ENCODE measurements at regions not wholly inside any gene's neighbourhood (a gene's known extent, or its start where the extent isn't known, plus 50 kb on each side); places are given as distances from the start of the nearest gene placed in this dataset.

GRCh38 chr6:22907085-22907484 is 337.7 kb downstream of the HDGFL1 start:
- H3K4me3 ChIP-seq (ENCODE audit: low read length, poor library complexity, severe bottlenecking): no peak overlapping the region
- H3K79me2 ChIP-seq (ENCODE audit: insufficient read depth, low read length): no peaks in the 10 kb centered on the region
- no peaks in the 10 kb centered on the region for H3K36me3 ChIP-seq (ENCODE audit: insufficient read depth, low read length)
- no peak overlapping the region for H3K9ac ChIP-seq (ENCODE audit: low read depth, low read length, poor library complexity, severe bottlenecking)
- no peak overlapping the region for H3K4me2 ChIP-seq (ENCODE audit: low read depth, low read length, poor library complexity, severe bottlenecking)
- H4K20me1 ChIP-seq (ENCODE audit: insufficient read depth, low read length, poor library complexity, severe bottlenecking): no peaks in the 10 kb centered on the region
- H3K9me3 ChIP-seq (ENCODE audit: insufficient read depth, low read depth, low read length): no peaks in the 10 kb centered on the region
- H2AFZ ChIP-seq (ENCODE audit: low read length): no peak overlapping the region; the same call in 1 of the 2 replicates
- H3F3A ChIP-seq (ENCODE audit: low read depth): no peaks in the 10 kb centered on the region
- TF ChIP-seq EZH2phosphoT487 (IDR thresholded peaks at IDR 0.05; ENCODE audit: borderline replicate concordance): no peak
- TF ChIP-seq, protein P1, sequence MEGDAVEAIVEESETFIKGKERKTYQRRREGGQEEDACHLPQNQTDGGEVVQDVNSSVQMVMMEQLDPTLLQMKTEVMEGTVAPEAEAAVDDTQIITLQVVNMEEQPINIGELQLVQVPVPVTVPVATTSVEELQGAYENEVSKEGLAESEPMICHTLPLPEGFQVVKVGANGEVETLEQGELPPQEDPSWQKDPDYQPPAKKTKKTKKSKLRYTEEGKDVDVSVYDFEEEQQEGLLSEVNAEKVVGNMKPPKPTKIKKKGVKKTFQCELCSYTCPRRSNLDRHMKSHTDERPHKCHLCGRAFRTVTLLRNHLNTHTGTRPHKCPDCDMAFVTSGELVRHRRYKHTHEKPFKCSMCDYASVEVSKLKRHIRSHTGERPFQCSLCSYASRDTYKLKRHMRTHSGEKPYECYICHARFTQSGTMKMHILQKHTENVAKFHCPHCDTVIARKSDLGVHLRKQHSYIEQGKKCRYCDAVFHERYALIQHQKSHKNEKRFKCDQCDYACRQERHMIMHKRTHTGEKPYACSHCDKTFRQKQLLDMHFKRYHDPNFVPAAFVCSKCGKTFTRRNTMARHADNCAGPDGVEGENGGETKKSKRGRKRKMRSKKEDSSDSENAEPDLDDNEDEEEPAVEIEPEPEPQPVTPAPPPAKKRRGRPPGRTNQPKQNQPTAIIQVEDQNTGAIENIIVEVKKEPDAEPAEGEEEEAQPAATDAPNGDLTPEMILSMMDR (conservative IDR thresholded peaks at IDR 0.05; ENCODE audit: low read length): no peak
- no peaks in the 10 kb centered on the region for H3K9me2 ChIP-seq (replicated peaks; ENCODE audit: low read depth, low read length)
- H3K27me3 ChIP-seq (ENCODE audit: insufficient read depth, low read length, poor library complexity, severe bottlenecking): no peaks in the 10 kb centered on the region
- H3K4me1 ChIP-seq (ENCODE audit: insufficient read depth, low read length, poor library complexity, severe bottlenecking): no peaks in the 10 kb centered on the region

- Histone ChIP-seq H3K9me3 (ENCODE audit: insufficient read depth, low read depth, low read length) (no peaks in the 10 kb centered on the region), H3K27me3 (ENCODE audit: insufficient read depth, low read length, poor library complexity, severe bottlenecking) (no peaks in the 10 kb centered on the region), H4K20me1 (ENCODE audit: insufficient read depth, low read length, poor library complexity, severe bottlenecking) (no peaks in the 10 kb centered on the region), H3K9ac (ENCODE audit: low read depth, low read length, poor library complexity, severe bottlenecking) (no peak overlapping the region), H3K9me2 (replicated peaks; ENCODE audit: low read depth, low read length) (no peaks in the 10 kb centered on the region), H3K79me2 (ENCODE audit: insufficient read depth, low read length) (no peaks in the 10 kb centered on the region), H3F3A (ENCODE audit: low read depth) (no peaks in the 10 kb centered on the region), H3K4me1 (ENCODE audit: insufficient read depth, low read length, poor library complexity, severe bottlenecking) (no peaks in the 10 kb centered on the region), H2AFZ (ENCODE audit: low read length) (no peak overlapping the region), H3K4me2 (ENCODE audit: low read depth, low read length, poor library complexity, severe bottlenecking) (no peak overlapping the region), H3K4me3 (ENCODE audit: low read length, poor library complexity, severe bottlenecking) (no peak overlapping the region), H3K36me3 (ENCODE audit: insufficient read depth, low read length) (no peaks in the 10 kb centered on the region)
- no peak for TF ChIP-seq EZH2phosphoT487 (IDR thresholded peaks at IDR 0.05; ENCODE audit: borderline replicate concordance)
- TF ChIP-seq, protein P1 (conservative IDR thresholded peaks at IDR 0.05; ENCODE audit: low read length): no peak
These were observed 341.0 kb downstream of the HDGFL1 start for GRCh38 chr6:22910370-22910769.

DNA sequence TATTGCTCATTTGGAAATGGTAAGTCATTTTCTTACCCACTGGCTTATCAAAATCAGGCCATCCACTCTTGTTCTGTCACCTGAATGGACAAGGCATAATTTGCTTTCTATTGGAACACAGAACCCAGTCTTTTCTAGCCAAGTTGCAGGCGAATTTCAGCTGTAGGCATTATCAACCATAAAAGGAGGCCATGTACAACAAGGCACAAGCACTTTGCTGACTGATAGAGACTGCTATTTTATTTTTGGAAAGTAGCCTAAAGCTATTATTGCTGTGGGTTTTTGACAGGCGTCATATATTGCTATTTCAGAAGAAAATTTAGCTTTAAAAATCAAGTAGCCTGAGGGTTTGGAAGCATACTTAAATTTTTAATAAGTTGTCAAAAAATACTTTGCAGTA is 344.2 kb downstream of the HDGFL1 start:
- H3F3A ChIP-seq (ENCODE audit: low read depth): no peaks in the 10 kb centered on the region
- H2AFZ ChIP-seq (ENCODE audit: low read length): no peak overlapping the region; the same call in 1 of the 2 replicates
- no peak overlapping the region for H3K4me2 ChIP-seq (ENCODE audit: low read depth, low read length, poor library complexity, severe bottlenecking)
- no peaks in the 10 kb centered on the region for H3K9me3 ChIP-seq (ENCODE audit: insufficient read depth, low read depth, low read length)
- no peaks in the 10 kb centered on the region for H3K79me2 ChIP-seq (ENCODE audit: insufficient read depth, low read length)
- no peaks in the 10 kb centered on the region for H3K36me3 ChIP-seq (ENCODE audit: insufficient read depth, low read length)
- H4K20me1 ChIP-seq (ENCODE audit: insufficient read depth, low read length, poor library complexity, severe bottlenecking): no peaks in the 10 kb centered on the region
- TF ChIP-seq, protein P1 (conservative IDR thresholded peaks at IDR 0.05; ENCODE audit: low read length): no peak
- no peak for TF ChIP-seq EZH2phosphoT487 (IDR thresholded peaks at IDR 0.05; ENCODE audit: borderline replicate concordance)
- H3K9ac ChIP-seq (ENCODE audit: low read depth, low read length, poor library complexity, severe bottlenecking): no peak overlapping the region
- H3K4me1 ChIP-seq (ENCODE audit: insufficient read depth, low read length, poor library complexity, severe bottlenecking): no peaks in the 10 kb centered on the region
- no peaks in the 10 kb centered on the region for H3K27me3 ChIP-seq (ENCODE audit: insufficient read depth, low read length, poor library complexity, severe bottlenecking)
- no peaks in the 10 kb centered on the region for H3K9me2 ChIP-seq (replicated peaks; ENCODE audit: low read depth, low read length)
- no peak overlapping the region for H3K4me3 ChIP-seq (ENCODE audit: low read length, poor library complexity, severe bottlenecking)

All from Loucy (cell line).